ENCODE measurements at regions not wholly inside any gene's neighbourhood (a gene's known extent, or its start where the extent isn't known, plus 50 kb on each side); places are given as distances from the start of the nearest gene placed in this dataset.
"Not testable (repeated sequence)": the region's sequence is repeated elsewhere in the genome, so short reads cannot be mapped to it uniquely, and the experiment has no call there.

GRCh38 chr12:105423237-105423636 lies 92.7 kb downstream of the C12orf75 start:
- DNase-seq: no peak

- DNase-seq: no peak
Measured at GRCh38 chr12:105423921-105424320, 93.4 kb downstream of the C12orf75 start.

- DNase-seq: no peak
Measured at GRCh38 chr12:105425254-105426174, 95.0 kb downstream of the C12orf75 start.

DNA sequence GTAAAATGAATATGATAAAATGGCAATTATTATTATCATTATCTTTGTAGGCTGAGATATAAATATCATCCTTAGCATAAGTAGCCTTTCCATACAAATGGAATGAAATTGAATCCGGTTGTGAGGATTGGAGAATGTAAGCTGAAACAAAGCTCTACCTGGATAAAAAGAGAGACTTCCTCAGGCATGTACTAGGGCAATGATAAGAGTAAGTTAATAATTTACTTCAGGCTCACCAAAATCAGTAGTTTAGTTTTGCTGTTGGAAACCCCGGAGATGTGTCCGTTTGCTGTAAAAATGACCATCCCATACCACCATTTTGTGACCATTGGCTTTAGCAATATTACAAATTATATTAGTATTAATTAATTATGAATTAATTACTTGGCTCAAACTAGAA lies 96.3 kb downstream of the C12orf75 start:
- DNase-seq: no peak

DNA sequence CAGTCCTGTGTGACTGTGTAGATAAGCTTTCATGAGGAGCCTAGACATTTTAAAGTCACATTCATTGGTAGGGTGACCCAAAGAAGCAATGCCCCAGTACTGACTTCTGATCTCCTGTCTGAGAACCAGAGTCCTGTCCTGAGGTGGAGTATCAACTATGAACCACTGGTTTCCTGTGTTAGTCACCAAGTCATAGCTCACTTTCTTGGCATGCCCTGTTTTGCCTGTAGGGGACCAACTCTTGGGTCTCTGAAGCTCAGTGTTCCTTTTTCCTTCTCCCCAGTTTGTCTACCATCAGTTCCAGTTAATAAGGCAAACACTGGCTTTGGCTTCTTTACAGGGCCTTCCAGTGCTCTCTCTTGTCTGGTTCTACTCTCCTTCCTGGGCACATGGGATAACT lies 97.4 kb downstream of the C12orf75 start:
- no peak for DNase-seq

- DNase-seq: no peak
Measured at GRCh38 chr12:105428793-105429395, 98.4 kb downstream of the C12orf75 start.

DNA sequence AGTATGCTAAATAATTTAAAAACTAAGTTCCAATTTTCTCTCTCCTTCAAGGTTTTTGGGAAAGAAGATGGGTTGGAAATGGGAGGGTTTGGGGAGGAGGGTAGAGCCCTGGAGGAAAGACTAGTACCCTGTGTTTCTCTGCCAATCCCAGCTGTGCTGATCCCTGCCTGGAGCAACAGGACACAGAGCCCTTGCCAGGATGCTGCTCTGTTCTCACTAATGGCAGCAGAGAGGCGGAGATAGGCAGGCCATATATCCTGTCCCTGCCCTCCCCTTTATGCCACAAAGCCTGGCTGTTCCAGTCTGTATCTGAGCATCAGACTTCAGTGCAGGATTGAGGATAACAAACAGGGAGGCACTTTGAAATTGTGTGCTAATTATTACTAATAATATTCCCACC lies 99.0 kb downstream of the C12orf75 start:
- no peak for DNase-seq

DNA sequence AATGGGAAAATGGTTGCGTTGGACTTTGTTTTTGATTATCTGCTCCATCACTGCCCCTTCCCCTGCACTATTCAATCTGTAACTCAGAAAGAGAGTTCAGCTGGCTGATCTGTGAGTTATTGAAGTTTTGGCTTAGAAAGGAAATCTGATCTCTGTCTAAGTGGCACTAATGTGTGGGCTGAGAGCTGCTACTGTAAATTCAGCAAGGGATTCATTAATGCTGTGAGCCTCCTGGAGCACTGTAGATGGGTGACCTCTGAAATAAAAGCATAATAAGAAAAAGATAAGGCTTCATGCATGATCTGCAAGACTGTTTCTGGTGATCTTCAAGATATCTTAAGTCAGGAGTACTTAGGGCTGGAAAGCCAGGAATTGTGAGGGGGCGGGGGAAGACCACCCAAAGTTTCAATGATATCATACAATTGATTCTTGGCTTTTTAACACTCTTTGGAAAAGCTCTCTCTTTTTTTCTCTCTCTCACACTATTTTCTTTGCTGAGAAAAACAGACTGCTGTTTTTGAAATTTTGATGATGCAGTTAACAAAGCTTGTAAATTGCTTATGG lies 101.1 kb downstream of the C12orf75 start:
- DNase-seq: no peak

DNA sequence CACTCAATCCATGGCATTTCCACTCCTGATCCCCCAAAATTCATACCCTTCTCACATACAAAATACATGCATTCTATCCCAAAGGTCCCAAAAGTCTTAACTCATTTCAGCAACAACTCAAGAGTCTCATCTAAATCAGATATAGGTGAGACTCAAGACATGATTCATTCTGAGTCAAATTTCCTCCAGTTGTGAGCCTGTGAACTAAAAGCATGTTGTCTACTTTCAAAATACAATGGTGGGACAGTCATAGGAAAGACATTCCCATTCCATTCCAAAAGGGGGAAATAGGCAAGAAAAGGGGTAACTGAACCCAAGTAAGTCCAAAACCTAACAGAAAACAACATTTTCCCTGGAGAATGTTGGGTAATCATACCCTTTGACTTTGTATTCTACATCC lies 103.3 kb downstream of the C12orf75 start:
- no peak for DNase-seq

DNA sequence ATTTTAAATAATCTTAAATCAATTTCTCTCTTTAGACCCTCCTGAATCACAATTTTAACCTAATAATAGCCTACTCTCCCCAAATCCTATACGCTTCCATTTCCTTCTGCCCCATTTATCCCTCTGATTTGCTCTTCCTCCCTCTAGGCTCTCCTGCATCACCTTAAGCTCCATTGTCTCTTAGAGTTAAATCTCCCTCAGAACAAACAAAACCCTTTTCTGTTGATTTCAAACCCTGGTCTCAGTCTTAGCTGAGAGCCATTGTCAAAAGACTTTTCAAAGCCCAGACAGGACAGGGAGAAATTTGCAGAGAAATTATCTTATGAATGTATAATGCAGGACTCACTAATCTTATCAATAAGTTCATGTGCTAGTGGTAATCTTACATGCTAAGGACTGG lies 106.1 kb downstream of the C12orf75 start:
- DNase-seq: no peak

DNA sequence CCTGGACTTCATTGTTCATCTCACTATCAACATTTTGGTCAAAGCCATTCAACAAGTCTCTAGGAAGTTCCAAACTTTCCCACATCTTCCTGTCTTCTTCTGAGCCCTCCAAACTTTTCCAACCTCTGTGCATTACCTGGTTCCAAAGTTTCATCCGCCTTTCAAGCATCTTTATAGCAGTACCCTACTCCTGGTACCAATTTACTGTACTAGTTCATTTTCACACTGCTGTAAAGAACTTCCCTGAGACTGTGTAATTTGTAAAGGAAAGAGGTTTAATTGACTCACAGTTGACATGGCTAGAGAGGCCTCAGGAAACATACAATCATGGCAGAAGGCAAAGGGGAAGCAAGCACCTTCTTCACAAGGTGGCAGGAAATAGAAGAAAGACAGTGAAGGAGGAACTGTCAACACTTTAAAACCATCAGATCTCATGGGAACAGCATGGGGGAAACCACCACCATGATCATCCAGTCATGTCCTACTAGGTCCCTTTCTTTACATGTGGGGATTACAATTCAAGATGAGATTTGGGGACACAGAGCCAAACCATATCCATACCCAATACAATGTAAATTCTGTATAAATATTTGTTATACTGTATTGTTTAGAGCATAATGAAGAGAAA lies 109.7 kb downstream of the C12orf75 start:
- no peak for DNase-seq

DNA sequence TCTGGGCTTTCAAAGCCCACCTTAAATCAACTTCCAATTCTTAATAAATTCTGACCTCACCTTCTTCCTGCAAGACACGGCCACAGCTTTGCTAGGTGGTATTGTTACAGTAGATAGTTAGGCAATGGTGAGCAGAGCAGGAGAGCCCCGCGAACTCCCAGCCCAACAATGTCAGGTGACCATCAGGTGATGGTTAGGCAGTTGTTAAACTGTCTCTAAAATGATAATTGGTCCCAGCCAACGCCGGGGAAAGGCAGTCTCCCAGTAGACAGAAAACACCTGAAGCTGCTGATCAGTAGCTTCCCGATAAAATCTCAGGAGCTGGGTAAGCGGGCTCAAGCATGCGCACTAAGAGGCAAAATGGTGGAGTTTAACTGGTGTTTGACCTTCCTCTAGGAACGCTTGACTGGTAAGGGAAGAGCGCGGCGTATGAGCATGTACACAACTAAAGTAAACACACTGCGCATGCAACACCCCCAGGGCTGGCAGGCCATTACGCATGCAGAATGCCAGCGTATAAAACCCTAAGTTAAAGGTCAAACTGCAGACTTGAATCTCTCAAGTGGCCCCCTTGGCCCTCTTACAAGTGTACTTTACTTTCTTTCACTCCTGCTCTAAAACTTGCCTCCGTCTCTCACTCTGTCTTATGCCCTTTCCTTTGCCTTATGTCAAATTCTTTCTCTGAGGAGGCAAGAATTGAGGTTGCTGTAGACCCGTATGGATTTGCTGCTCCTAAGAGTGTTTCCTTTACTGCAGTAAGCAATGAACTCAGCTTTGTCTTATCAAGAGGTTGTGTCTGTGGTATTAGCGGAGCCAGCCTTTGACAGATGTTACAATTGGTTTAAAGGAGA lies 113.5 kb downstream of the C12orf75 start:
- peak; percentile 4 to 9 for DNase-seq

DNA sequence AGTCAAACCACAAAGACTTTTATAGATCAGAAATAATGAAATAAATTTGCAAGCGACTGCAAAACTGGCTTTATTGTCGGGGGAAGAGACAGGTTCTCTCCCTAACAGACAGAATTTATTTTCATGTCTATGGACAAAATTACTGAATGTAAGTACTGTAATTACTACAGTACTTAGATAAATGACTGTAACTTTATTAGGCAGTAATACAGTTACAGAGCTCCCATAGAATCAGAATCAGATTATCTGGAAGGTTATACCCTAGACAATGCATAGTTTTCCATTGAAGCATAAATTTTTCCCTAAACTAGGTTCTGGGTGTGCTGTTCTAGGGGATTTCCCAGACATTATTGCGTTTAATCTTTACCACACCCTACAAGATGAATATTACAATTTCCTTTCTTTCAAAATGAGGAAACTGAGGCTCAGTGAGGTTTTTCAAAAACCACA lies 114.2 kb downstream of the C12orf75 start:
- DNase-seq: no peak

DNA sequence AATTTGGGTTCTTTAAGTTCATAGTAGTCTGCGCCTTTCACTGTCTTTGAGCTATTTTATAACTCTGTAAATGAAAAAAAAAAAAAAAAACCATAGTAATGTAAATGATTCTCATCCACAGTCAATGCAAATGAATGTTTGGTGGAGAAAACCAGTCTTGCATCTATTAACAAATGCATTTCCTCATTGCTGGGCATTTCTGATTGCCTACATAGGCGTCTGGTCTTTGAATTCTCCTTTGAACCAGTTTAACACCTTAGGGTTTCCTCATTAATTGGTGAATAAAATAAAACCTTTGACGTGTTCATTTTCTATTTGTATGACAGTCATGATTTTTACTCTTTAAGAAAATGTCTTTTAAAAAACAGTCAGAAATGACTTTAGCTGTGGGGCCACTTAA lies 114.8 kb downstream of the C12orf75 start:
- no peak for DNase-seq

DNA sequence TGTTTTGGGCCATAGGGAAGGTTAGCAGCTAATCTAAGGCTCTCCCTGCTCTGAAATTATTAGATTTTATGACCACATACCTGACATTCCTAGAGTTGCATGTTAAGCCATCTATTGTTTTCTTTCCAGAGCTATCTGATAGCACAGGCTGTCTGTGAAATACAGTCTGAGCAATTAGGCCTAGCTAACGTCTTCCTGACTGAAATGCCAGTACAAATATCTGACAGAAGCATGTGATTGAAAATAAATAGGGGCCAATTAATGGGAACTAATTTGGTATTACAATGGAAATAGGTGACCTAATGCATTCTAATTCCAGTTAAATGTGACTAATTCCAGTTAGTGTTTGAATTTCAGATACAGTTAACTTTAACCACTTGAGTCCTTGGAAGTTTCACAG lies 115.2 kb downstream of the C12orf75 start:
- no peak for DNase-seq

DNA sequence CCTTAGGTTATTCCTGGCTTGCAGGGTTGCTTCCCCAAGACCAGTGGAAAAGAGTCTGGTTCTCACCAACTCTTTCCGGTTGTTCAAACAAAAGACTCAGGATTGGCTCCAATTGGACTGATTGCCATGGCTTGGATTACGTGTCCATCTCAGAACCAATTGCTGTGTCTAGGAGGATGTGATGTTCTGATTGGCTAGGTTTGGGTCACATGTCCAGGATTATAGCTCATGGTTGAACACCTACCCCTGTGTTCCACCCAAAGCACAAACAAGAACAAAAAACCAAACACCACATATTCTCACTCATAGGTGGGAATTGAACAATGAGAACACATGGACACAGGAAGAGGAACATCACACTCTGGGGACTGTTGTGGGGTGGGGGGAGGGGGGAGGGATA lies 116.0 kb downstream of the C12orf75 start:
- not testable (repeated sequence) for DNase-seq

GRCh38 chr12:105449431-105449830 lies 118.9 kb downstream of the C12orf75 start:
- DNase-seq: no peak

DNA sequence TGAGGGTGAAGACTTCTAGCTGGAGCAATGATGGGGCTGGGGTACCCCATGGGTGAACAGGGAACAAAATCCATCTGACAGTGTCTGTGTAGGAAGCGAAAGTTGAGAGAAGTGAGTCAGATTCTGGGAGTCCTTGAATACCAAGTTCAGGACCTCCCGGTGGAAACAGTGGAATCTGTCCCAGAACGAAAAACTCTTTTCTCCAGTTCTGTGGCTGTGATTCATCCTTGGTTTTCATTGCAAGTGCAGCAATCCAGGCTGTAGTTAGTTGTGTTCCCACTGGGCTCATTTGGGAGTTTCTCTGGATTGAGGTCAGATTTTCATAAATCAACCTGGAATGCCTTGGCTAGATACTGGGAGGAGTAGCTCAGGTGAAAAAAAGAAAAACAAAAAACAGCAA lies 120.7 kb downstream of the C12orf75 start:
- DNase-seq: no peak

DNA sequence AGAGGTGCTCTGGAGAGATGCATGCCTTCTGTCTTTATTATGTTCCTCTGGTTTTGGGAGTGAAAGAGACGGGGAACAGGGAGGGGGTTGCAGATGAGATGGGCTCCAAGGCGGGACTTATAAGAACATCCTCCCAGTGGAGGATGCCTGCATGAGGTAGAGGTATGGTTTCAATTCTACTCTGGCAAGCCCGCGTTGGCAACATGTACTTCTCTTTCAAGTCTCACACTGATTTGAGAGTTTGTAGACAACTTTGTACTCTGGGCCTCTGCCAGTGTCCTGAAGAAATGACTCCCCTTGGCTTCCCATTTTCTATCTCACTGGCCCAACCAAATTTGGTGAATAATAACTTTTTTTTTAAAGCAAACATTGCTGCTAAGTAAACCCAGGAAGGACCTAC lies 121.3 kb downstream of the C12orf75 start:
- DNase-seq: no peak

DNA sequence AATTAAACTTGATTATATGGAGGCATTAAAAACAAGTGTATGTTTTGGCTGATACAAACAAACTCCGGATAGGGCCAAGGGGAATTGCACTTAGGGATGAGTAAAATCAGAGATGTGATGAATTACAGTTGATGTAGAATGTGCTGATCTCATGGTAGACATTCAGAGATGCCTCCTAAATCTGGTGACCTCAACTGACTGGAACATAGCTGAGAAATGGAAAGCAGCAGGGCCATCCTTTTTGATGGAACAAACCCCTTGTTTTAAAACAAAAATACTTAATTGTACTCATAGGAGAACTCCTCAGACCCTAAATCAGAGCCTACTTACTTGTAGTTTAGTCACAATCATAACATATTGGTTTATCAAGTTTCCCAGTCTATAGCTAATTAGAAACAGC lies 122.8 kb downstream of the C12orf75 start:
- no peak for DNase-seq

DNA sequence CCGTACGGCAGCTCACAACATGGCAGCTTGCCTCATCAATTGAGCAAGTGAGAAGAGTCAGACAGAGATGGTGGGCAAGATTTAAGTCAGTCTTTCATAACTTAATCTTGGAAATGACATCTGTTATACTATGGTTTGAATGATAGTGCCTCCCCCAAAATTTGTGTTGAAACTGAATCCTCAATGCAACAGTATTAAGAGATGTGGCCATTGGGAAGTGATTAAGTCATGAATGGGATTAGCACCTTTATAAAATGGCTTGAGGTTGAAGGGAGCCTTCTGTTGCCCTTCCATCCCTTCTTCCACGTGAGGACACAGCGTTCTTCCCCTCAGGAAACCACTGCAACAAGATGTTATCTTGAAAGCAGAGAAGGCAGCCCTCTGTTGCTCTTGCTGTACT lies 124.2 kb downstream of the C12orf75 start:
- no peak for DNase-seq

GRCh38 chr12:105455261-105455660 lies 124.8 kb downstream of the C12orf75 start:
- no peak for DNase-seq

DNA sequence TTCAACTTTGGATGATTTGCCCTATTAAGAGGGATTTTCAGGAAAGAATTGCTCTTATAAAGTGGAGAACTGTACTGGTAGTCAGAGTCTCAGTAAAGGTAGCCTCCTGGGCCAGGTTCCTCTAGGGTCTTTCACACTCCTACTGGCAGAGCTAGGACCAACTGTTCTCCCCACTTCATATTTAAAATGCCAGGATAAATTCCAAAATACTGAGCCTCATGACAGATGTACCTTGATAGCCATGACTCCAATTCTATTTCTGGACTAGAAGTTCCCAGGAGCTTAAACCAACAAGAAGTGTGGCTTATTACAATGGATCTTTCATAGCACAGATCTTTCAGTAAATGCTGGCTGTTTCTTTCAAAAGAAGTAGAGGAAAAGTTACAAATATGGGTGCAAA lies 126.5 kb downstream of the C12orf75 start:
- DNase-seq: no peak
